AG04449 (cell line): ENCODE measurements at regions not wholly inside any gene's neighbourhood (a gene's known extent, or its start where the extent isn't known, plus 50 kb on each side); places are given as distances from the start of the nearest gene placed in this dataset.
"Not testable (repeated sequence)": the region's sequence is repeated elsewhere in the genome, so short reads cannot be mapped to it uniquely, and the experiment has no call there.

Experiments
- CTCF ChIA-PET: fragments of 350-600 bp; formaldehyde crosslinking; extraction: SDS; loops from one replicate; lab custom pipeline; 2021; ENCODE audit warnings: antibody characterized with exemption; lab: Yijun Ruan, JAX
- POLR2A ChIA-PET: fragments of 400-600, 350-600 bp; formaldehyde crosslinking; extraction: SDS; loops from one replicate; lab custom pipeline; 2020; ENCODE audit warnings: antibody characterized with exemption, inconsistent platforms; lab: Yijun Ruan, JAX
- DNase-seq: peaks from one replicate; pipeline ENCODE4 v3.0.0-alpha.2; 2010; ENCODE audit warnings: low read depth, low spot score
- H3K4me3 ChIP-seq: 2 replicates; pipeline ENCODE4 v1.5.1; 2011; ENCODE audit warnings: low read depth, mild to moderate bottlenecking, control low read depth, low read length
- CTCF ChIP-seq: IDR thresholded peaks from one replicate; pipeline ENCODE4 v1.5.1; 2011; ENCODE audit warnings: mild to moderate bottlenecking, moderate library complexity, low read length, control low read depth, inconsistent platforms; ENCODE audit not compliant: insufficient read depth; ENCODE audit errors: missing control alignments

DNA sequence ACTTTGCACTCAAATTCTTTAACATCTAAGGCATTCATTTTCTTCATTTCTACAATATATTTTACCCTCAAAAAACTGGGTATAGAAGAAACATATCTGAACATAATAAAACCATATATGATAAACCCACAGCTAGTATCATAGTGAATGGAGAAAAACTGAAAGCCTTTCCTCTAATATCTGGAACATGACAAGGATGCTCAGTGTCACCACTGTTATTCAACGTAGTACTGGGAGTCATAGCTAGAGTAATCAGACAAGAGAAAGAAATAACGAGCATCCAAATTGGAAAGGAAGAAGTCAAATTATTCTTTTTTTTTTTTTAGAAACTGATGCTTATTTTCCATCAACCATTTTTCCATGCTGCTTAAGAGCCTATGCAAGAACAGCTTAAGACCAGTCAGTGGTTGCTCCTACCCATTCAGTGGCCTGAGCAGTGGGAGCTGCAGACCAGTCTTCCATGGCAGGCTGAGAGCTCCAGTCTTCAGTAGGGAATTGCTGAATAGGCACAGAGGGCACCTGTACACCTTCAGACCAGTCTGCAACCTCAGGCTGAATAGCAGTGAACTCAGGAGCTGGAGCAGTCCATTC, 58.0 kb upstream of the RAP1B start:
- DNase-seq, POLR2A ChIA-PET, CTCF ChIA-PET: not testable (repeated sequence)

GRCh38 chr12:68557011-68557730, 53.5 kb upstream of the RAP1B start:
- ChIA-PET POLR2A (interaction anchor here (0.7 kb wide), 2 partner anchors 22 to 121 kb away, joined by 3 to 4 read pairs; no protein-coding TSS in a partner anchor), CTCF (interaction anchor here (1.4 kb wide), 1 partner anchor 12 kb away, joined by 3 read pairs; no protein-coding TSS in a partner anchor)
- H3K4me3 ChIP-seq: no peak overlapping the region
- TF ChIP-seq CTCF: no peak
- peak; percentile 88 for DNase-seq

More for the DNA sequence above, 58.0 kb upstream of the RAP1B start:
- H3K4me3 ChIP-seq: not testable (repeated sequence)

DNA sequence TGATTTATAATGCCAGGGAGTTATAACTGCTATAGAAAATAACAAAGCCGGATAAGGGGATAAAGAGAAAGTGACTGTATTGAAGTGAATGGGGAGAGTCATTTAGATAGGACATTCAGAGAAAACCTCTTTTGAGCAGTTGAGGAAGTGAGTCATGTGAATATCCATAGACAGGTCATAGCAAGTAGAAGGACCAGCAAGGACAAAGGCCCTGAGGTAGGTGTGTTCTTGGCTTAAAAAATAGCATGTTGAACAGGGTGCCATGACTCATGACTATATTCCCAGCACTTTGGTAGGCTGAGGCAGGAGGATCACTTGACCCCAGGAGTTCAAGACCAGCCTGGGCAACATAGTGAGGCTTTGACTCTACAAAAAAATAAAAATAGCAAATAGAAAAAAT, 51.5 kb upstream of the RAP1B start:
- no peak overlapping the region for H3K4me3 ChIP-seq
- ChIA-PET POLR2A (no interaction called here), CTCF (interaction anchor here (1.5 kb wide), 1 partner anchor 201 kb away, joined by 3 read pairs; no protein-coding TSS in a partner anchor)
- no peak for TF ChIP-seq CTCF
- no peak for DNase-seq

- no peak overlapping the region for H3K4me3 ChIP-seq
- POLR2A ChIA-PET: no interaction called here
- no peak for DNase-seq
- TF ChIP-seq CTCF: no peak
- CTCF ChIA-PET: interaction anchor here (1.5 kb wide), 1 partner anchor 202 kb away, joined by 3 read pairs; no protein-coding TSS in a partner anchor
These were observed 50.5 kb upstream of the RAP1B start for GRCh38 chr12:68559984-68560850.

DNA sequence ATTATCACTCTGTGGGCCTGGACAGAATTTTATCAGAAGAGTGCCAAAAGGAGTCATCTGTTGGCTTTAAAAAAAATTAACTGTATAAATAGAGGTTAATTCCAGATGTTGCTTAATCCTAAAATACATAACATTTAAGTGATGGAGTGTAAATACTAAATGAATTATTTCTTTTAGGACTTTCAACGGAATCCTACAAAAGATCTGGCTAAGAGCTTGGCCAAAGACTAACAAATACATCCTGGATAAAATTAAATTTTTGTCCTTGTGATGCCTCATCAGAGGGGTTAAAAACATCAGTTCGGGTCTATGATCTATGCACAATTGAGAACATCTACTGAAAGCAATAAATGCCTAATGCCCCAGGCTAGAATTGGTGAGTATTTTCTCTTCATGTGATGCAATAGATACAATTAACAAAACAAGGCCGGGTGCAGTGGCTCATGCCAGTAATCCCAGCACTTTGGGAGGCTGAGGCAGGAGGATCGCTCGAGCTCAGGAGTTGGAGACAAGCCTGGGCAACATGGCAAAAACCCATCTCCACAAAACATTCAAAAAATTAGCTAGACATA, 49.8 kb upstream of the RAP1B start:
- CTCF ChIA-PET: interaction anchor here (0.6 to 1.5 kb wide), 2 partner anchors 203 to 304 kb away, joined by 3 read pairs; no protein-coding TSS in a partner anchor
- H3K4me3 ChIP-seq: no peak overlapping the region
- DNase-seq: no peak
- POLR2A ChIA-PET: no interaction called here
- TF ChIP-seq CTCF: no peak
